ENCODE measurements at regions not wholly inside any gene's neighbourhood (a gene's known extent, or its start where the extent isn't known, plus 50 kb on each side); places are given as distances from the start of the nearest gene placed in this dataset.

GRCh38 chr4:30930276-30930675, 210.1 kb downstream of the PCDH7 start:
- ChIA-PET POLR2A (no interaction called here), CTCF (no interaction called here)
- DNase-seq (ENCODE audit: extremely low spot score) = no peak
- no peak for TF ChIP-seq CTCF (IDR thresholded peaks at IDR 0.05; ENCODE audit: control extremely low read depth, extremely low read depth, low read depth, missing control alignments)

GRCh38 chr4:30932581-30932980, 212.4 kb downstream of the PCDH7 start:
- ChIA-PET CTCF (no interaction called here), POLR2A (no interaction called here)
- DNase-seq (ENCODE audit: extremely low spot score) = no peak
- TF ChIP-seq CTCF (IDR thresholded peaks at IDR 0.05; ENCODE audit: control extremely low read depth, extremely low read depth, low read depth, missing control alignments) = no peak

GRCh38 chr4:30939069-30939468, 218.9 kb downstream of the PCDH7 start:
- ChIA-PET POLR2A (no interaction called here), CTCF (no interaction called here)
- TF ChIP-seq CTCF (IDR thresholded peaks at IDR 0.05; ENCODE audit: control extremely low read depth, extremely low read depth, low read depth, missing control alignments) = no peak
- no peak for DNase-seq (ENCODE audit: extremely low spot score)

GRCh38 chr4:30939684-30940083, 219.5 kb downstream of the PCDH7 start:
- POLR2A ChIA-PET = no interaction called here
- TF ChIP-seq CTCF (IDR thresholded peaks at IDR 0.05; ENCODE audit: control extremely low read depth, extremely low read depth, low read depth, missing control alignments) = no peak

GRCh38 chr4:30941641-30942040, 221.5 kb downstream of the PCDH7 start:
- TF ChIP-seq CTCF (IDR thresholded peaks at IDR 0.05; ENCODE audit: control extremely low read depth, extremely low read depth, low read depth, missing control alignments) = no peak
- ChIA-PET POLR2A (no interaction called here), CTCF (interaction anchor here (1.4 kb wide), 1 partner anchor 9 kb away, joined by 3 read pairs; no protein-coding TSS in a partner anchor)
- DNase-seq (ENCODE audit: extremely low spot score) = no peak

More at GRCh38 chr4:30939684-30940083, 219.5 kb downstream of the PCDH7 start:
- DNase-seq (ENCODE audit: extremely low spot score) = no peak
- CTCF ChIA-PET = no interaction called here

- POLR2A ChIA-PET = no interaction called here
- CTCF ChIA-PET = interaction anchor here (0.9 to 1.3 kb wide), 2 partner anchors 10 kb away, joined by 3 to 4 read pairs; no protein-coding TSS in a partner anchor
- no peak for DNase-seq (ENCODE audit: extremely low spot score)
- no peak for TF ChIP-seq CTCF (IDR thresholded peaks at IDR 0.05; ENCODE audit: control extremely low read depth, extremely low read depth, low read depth, missing control alignments)
These were observed 223.2 kb downstream of the PCDH7 start for GRCh38 chr4:30943356-30943755.

GRCh38 chr4:30945586-30945985, 225.4 kb downstream of the PCDH7 start:
- no peak for DNase-seq (ENCODE audit: extremely low spot score)
- ChIA-PET POLR2A (no interaction called here), CTCF (no interaction called here)
- no peak for TF ChIP-seq CTCF (IDR thresholded peaks at IDR 0.05; ENCODE audit: control extremely low read depth, extremely low read depth, low read depth, missing control alignments)
